Keratinocyte (primary cell): ENCODE measurements at regions not wholly inside any gene's neighbourhood (a gene's known extent, or its start where the extent isn't known, plus 50 kb on each side); places are given as distances from the start of the nearest gene placed in this dataset.

Experiments
- DNase-seq: peaks from one replicate; pipeline ENCODE4 v3.0.0-alpha.2; 2011; ENCODE audit warnings: low read depth, missing footprints, low spot score
- FAIRE-seq: peaks from 2 replicates; lab custom pipeline; 2011; peaks lifted over from hg19 to GRCh38; lab: Jason Lieb, UNC
- H2AFZ ChIP-seq: 2 replicates; pipeline ENCODE4 v1.6.0; 2012; ENCODE audit warnings: low read length, control low read depth, inconsistent platforms; ENCODE audit not compliant: control insufficient read depth
- H3K27ac ChIP-seq: 2 replicates; pipeline ENCODE4 v1.5.1; 2011; ENCODE audit warnings: low read length; ENCODE audit not compliant: control insufficient read depth, insufficient read depth
- H3K27me3 ChIP-seq: 3 replicates; pipeline ENCODE4 v1.6.0; 2011; ENCODE audit warnings: low read length; ENCODE audit not compliant: control insufficient read depth, insufficient read depth; ENCODE audit errors: extremely low read depth
- H3K36me3 ChIP-seq, 2 experiments: 2 replicates in 1 of 2; 3 replicates in 1 of 2; pipeline ENCODE4 v1.5.1; 2011; ENCODE audit warnings: low read length in 2 of 2, mild to moderate bottlenecking in 1 of 2; ENCODE audit not compliant: control insufficient read depth in 2 of 2, insufficient read depth in 2 of 2; ENCODE audit errors: extremely low read depth in 1 of 2
- H3K4me1 ChIP-seq: 3 replicates; pipeline ENCODE4 v1.5.1; 2011; ENCODE audit warnings: low read length; ENCODE audit not compliant: control insufficient read depth, insufficient read depth; ENCODE audit errors: extremely low read depth
- H3K4me2 ChIP-seq: 3 replicates; pipeline ENCODE4 v1.6.0; 2011; ENCODE audit warnings: low read depth, low read length; ENCODE audit not compliant: control insufficient read depth, insufficient read depth; ENCODE audit errors: extremely low read depth
- H3K4me3 ChIP-seq, 3 experiments: fragments of 200-600 bp in 1 of 3; sonication (generic) in 1 of 3; 2 replicates in 2 of 3; 3 replicates in 1 of 3; pipeline ENCODE4 v1.5.1; 2011 to 2016; ENCODE audit warnings: low read length in 3 of 3, mild to moderate bottlenecking in 3 of 3, control low read depth in 2 of 3, inconsistent platforms in 1 of 3, low read depth in 1 of 3, mixed read lengths in 1 of 3, mixed run types in 1 of 3, moderate library complexity in 1 of 3; ENCODE audit not compliant: control insufficient read depth in 2 of 3, insufficient read depth in 2 of 3; ENCODE audit errors: extremely low read depth in 1 of 3
- H3K79me2 ChIP-seq: 2 replicates; pipeline ENCODE4 v1.6.0; 2012; ENCODE audit warnings: low read length; ENCODE audit not compliant: control insufficient read depth, insufficient read depth
- H3K9ac ChIP-seq: 3 replicates; pipeline ENCODE4 v1.6.0; 2011; ENCODE audit warnings: low read length; ENCODE audit not compliant: control insufficient read depth, insufficient read depth; ENCODE audit errors: extremely low read depth
- H3K9me1 ChIP-seq: 3 replicates; pipeline ENCODE4 v1.6.0; 2011; ENCODE audit warnings: low read length; ENCODE audit not compliant: control insufficient read depth, insufficient read depth; ENCODE audit errors: extremely low read depth
- H3K9me3 ChIP-seq: 2 replicates; pipeline ENCODE4 v1.5.1; 2012; ENCODE audit warnings: low read depth, low read length; ENCODE audit not compliant: control insufficient read depth
- H4K20me1 ChIP-seq: 3 replicates; pipeline ENCODE4 v1.6.0; 2011; ENCODE audit warnings: low read length; ENCODE audit not compliant: control insufficient read depth, insufficient read depth; ENCODE audit errors: extremely low read depth
- CTCF ChIP-seq, 3 experiments: IDR thresholded peaks in 1 of 3; conservative IDR thresholded peaks in 1 of 3; optimal IDR thresholded peaks in 1 of 3; 2 replicates in 2 of 3; 3 replicates in 1 of 3; pipeline versions ENCODE3 to v1.5.1; 2011; ENCODE audit warnings: low read length in 3 of 3, mild to moderate bottlenecking in 3 of 3, moderate library complexity in 2 of 3, control low read depth in 1 of 3, inconsistent platforms in 1 of 3; ENCODE audit not compliant: insufficient read depth in 2 of 3; ENCODE audit errors: extremely low read depth in 1 of 3
- EZH2 ChIP-seq: IDR thresholded peaks from one replicate; pipeline ENCODE4 v1.6.1; 2012; ENCODE audit warnings: inconsistent platforms, mild to moderate bottlenecking, low read length, moderate library complexity
- dilution Hi-C: fragments of 300-500 bp; cut with MboI; formaldehyde crosslinking; loops from one replicate; pipeline ENCODE4 v1.7.0; 2020; ENCODE audit warnings: low sequenced_read_pairs; ENCODE audit not compliant: extremely low pct_ligation_motif_present

GRCh38 chr2:125107446-125107845 is 1082.4 kb downstream of the CNTNAP5 start:
- Histone ChIP-seq H2AFZ (no peak overlapping the region), H3K4me1 (no peaks in the 10 kb centered on the region), H3K27ac (no peak overlapping the region), H3K9me1 (no peaks in the 10 kb centered on the region), H3K4me2 (no peak overlapping the region), H3K4me3 (no peak overlapping the region), H3K27me3 (no peaks in the 10 kb centered on the region), H3K79me2 (no peaks in the 10 kb centered on the region), H3K36me3 (no peaks in the 10 kb centered on the region), H3K9me3 (no peaks in the 10 kb centered on the region), H4K20me1 (no peaks in the 10 kb centered on the region), H3K9ac (no peak overlapping the region)
- DNase-seq (no peak), FAIRE-seq (no peak)
- no peak for TF ChIP-seq CTCF (optimal IDR thresholded peaks at IDR 0.05 in 1 of 3, IDR thresholded peaks at IDR 0.05 in 1 of 3, conservative IDR thresholded peaks at IDR 0.05 in 1 of 3; ENCODE audit: extremely low read depth in 1 of 3, insufficient read depth in 2 of 3, low read length in 3 of 3)
- no peak for TF ChIP-seq EZH2
- dilution Hi-C loops: no loop called here

GRCh38 chr2:125108251-125108650 is 1083.2 kb downstream of the CNTNAP5 start:
- H3K9ac ChIP-seq: no peak overlapping the region
- H3K4me3 ChIP-seq: no peak overlapping the region
- H3K79me2 ChIP-seq: no peaks in the 10 kb centered on the region
- no peak for FAIRE-seq
- no peaks in the 10 kb centered on the region for H3K36me3 ChIP-seq
- dilution Hi-C loops: no loop called here
- H2AFZ ChIP-seq: no peak overlapping the region
- H3K4me1 ChIP-seq: no peaks in the 10 kb centered on the region
- no peaks in the 10 kb centered on the region for H3K9me1 ChIP-seq
- no peaks in the 10 kb centered on the region for H3K9me3 ChIP-seq
- H3K27ac ChIP-seq: no peak overlapping the region
- TF ChIP-seq CTCF (optimal IDR thresholded peaks at IDR 0.05 in 1 of 3, IDR thresholded peaks at IDR 0.05 in 1 of 3, conservative IDR thresholded peaks at IDR 0.05 in 1 of 3; ENCODE audit: extremely low read depth in 1 of 3, insufficient read depth in 2 of 3, low read length in 3 of 3): no peak
- TF ChIP-seq EZH2: no peak
- H4K20me1 ChIP-seq: no peaks in the 10 kb centered on the region
- no peaks in the 10 kb centered on the region for H3K27me3 ChIP-seq
- no peak for DNase-seq
- no peak overlapping the region for H3K4me2 ChIP-seq
